ENCODE measurements at regions not wholly inside any gene's neighbourhood (a gene's known extent, or its start where the extent isn't known, plus 50 kb on each side); places are given as distances from the start of the nearest gene placed in this dataset.

- POLR2A ChIA-PET = no interaction called here
- H3K36me3 Mint-ChIP-seq = no peaks in the 10 kb centered on the region
- H3K4me3 ChIP-seq (ENCODE audit: low read length) = no peak overlapping the region
Measured at GRCh38 chr18:51520676-51521180, 323.2 kb upstream of the MEX3C start.

DNA sequence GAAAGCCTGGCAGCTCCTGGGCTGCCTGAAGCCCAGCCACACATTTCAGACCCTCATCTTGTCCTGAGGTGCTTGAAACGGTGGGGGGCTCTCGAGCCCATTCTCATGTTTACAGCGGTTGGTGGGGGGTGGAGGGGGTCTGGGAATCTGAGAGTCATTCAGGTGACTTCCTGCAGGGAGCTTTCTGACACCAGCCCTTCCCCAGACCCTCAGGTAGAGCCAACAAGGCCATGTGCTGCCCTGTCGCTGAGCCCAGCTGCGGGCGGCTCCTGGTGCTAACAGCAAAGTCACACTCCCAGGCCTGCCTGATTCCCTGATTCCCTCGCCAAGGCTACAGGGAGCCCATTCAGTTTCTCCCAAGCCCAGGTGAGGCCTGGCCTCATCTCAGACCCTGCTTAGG lies 324.9 kb upstream of the MEX3C start:
- Histone ChIP-seq H3K27ac (ENCODE audit: low read depth, low read length) (no peak overlapping the region), H3K9me3 (ENCODE audit: control insufficient read depth in 2 of 3, low read length in 3 of 3) (no peaks in the 10 kb centered on the region), H3K4me1 (ENCODE audit: control insufficient read depth in 2 of 2, insufficient read depth in 2 of 2, low read length in 2 of 2) (no peaks in the 10 kb centered on the region), H3K4me3 (ENCODE audit: low read length) (no peak overlapping the region), H3K36me3 (ENCODE audit: control insufficient read depth in 2 of 3, insufficient read depth in 3 of 3, low read length in 3 of 3) (no peaks in the 10 kb centered on the region), H3K27me3 (ENCODE audit: control insufficient read depth in 2 of 2, insufficient read depth in 2 of 2, low read length in 2 of 2) (no peaks in the 10 kb centered on the region)
- CTCF ChIA-PET = no interaction called here
- no peak overlapping the region for H3K27ac Mint-ChIP-seq
- intact Hi-C loops (cut with micrococcal nuclease) = no loop called here
- no peaks in the 10 kb centered on the region for H3K9me3 Mint-ChIP-seq
- no peaks in the 10 kb centered on the region for H3K4me1 Mint-ChIP-seq
- peaks cover 0 to 11% (median 3%) of the 10 kb centered on the region in 5 donors for H3K27me3 Mint-ChIP-seq
- H3K36me3 Mint-ChIP-seq = no peaks in the 10 kb centered on the region
- DNase-seq (no peak), ATAC-seq (no peak)
- POLR2A ChIA-PET = no interaction called here
- no peak overlapping the region for H3K4me3 Mint-ChIP-seq

More at GRCh38 chr18:51520676-51521180, 323.2 kb upstream of the MEX3C start:
- no peaks in the 10 kb centered on the region for H3K9me3 Mint-ChIP-seq
- CTCF ChIA-PET = no interaction called here
- no peaks in the 10 kb centered on the region for H3K4me1 Mint-ChIP-seq
- no peaks in the 10 kb centered on the region for H3K27me3 ChIP-seq (ENCODE audit: control insufficient read depth in 2 of 2, insufficient read depth in 2 of 2, low read length in 2 of 2)
- no peaks in the 10 kb centered on the region for H3K4me1 ChIP-seq (ENCODE audit: control insufficient read depth in 2 of 2, insufficient read depth in 2 of 2, low read length in 2 of 2)
- no peaks in the 10 kb centered on the region for H3K9me3 ChIP-seq (ENCODE audit: control insufficient read depth in 2 of 3, low read length in 3 of 3)
- H3K27ac Mint-ChIP-seq = no peak overlapping the region
- DNase-seq (no peak), ATAC-seq (no peak)
- no peaks in the 10 kb centered on the region for H3K36me3 ChIP-seq (ENCODE audit: control insufficient read depth in 2 of 3, insufficient read depth in 3 of 3, low read length in 3 of 3)
- no peak overlapping the region for H3K27ac ChIP-seq (ENCODE audit: low read depth, low read length)
- intact Hi-C loops (cut with micrococcal nuclease) = no loop called here
- H3K27me3 Mint-ChIP-seq = peaks cover 0 to 8% (median 0%) of the 10 kb centered on the region in 5 donors
- H3K4me3 Mint-ChIP-seq = no peak overlapping the region

DNA sequence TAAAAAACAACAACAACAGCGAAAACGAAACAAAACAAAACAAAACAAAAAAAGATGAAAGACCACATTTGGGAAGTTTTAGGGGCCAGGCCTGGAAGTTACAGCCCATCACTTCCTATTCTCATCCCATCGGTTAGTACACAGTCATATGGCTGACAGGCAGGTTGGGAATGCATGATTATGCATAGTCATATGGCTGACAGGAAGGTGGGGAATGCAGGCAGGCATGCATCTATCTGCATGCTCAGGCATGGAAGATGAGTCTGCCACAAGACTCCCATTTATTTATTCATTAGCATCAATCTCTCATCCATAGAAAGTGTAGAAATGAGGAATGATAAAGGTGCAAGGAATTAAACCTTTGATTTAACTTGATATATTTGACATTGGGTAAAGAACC lies 325.3 kb upstream of the MEX3C start:
- Histone ChIP-seq H3K36me3 (ENCODE audit: control insufficient read depth in 2 of 3, insufficient read depth in 3 of 3, low read length in 3 of 3) (no peaks in the 10 kb centered on the region), H3K27me3 (ENCODE audit: control insufficient read depth in 2 of 2, insufficient read depth in 2 of 2, low read length in 2 of 2) (no peaks in the 10 kb centered on the region), H3K27ac (ENCODE audit: low read depth, low read length) (no peak overlapping the region), H3K4me3 (ENCODE audit: low read length) (no peak overlapping the region), H3K9me3 (ENCODE audit: control insufficient read depth in 2 of 3, low read length in 3 of 3) (no peaks in the 10 kb centered on the region), H3K4me1 (ENCODE audit: control insufficient read depth in 2 of 2, insufficient read depth in 2 of 2, low read length in 2 of 2) (no peaks in the 10 kb centered on the region)
- Mint-ChIP-seq H3K36me3 (no peaks in the 10 kb centered on the region), H3K27me3 (peaks cover 0 to 11% (median 5%) of the 10 kb centered on the region in 5 donors), H3K27ac (no peak overlapping the region), H3K4me1 (no peaks in the 10 kb centered on the region), H3K4me3 (no peak overlapping the region), H3K9me3 (no peaks in the 10 kb centered on the region)
- DNase-seq (no peak), ATAC-seq (no peak)
- ChIA-PET POLR2A (no interaction called here), CTCF (no interaction called here)
- intact Hi-C loops (cut with micrococcal nuclease) = no loop called here

DNA sequence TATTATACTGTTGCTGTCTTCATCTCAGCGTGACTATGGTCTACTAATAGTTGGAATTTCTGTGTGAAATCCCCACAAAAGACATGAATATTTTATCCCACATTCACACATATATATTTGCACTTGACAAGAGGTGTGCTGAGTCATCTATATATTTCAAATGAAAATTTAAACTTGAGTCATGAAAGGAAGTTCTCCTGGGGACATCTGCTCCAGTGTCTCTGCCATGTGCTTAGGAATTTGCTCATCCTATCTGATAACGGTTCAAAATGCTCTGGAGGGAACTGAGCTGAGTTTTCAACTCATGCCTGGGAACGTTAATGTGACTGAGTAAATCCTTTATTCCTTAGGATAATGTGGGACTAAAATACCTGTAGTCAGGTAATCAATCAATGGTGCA lies 326.2 kb upstream of the MEX3C start:
- DNase-seq = no peak
- Histone ChIP-seq H3K9me3 (ENCODE audit: control insufficient read depth in 2 of 3, low read length in 3 of 3) (no peaks in the 10 kb centered on the region), H3K36me3 (ENCODE audit: control insufficient read depth in 2 of 3, insufficient read depth in 3 of 3, low read length in 3 of 3) (no peaks in the 10 kb centered on the region), H3K4me3 (ENCODE audit: low read length) (no peak overlapping the region), H3K27me3 (ENCODE audit: control insufficient read depth in 2 of 2, insufficient read depth in 2 of 2, low read length in 2 of 2) (no peaks in the 10 kb centered on the region), H3K27ac (ENCODE audit: low read depth, low read length) (no peak overlapping the region), H3K4me1 (ENCODE audit: control insufficient read depth in 2 of 2, insufficient read depth in 2 of 2, low read length in 2 of 2) (no peaks in the 10 kb centered on the region)
- intact Hi-C loops (cut with micrococcal nuclease) = no loop called here
- H3K36me3 Mint-ChIP-seq = no peaks in the 10 kb centered on the region
- no peak overlapping the region for H3K27ac Mint-ChIP-seq
- H3K27me3 Mint-ChIP-seq = peaks cover 0 to 7% (median 6%) of the 10 kb centered on the region in 5 donors
- H3K9me3 Mint-ChIP-seq = no peaks in the 10 kb centered on the region
- no peak for ATAC-seq
- no peak overlapping the region for H3K4me3 Mint-ChIP-seq
- H3K4me1 Mint-ChIP-seq = no peaks in the 10 kb centered on the region
- CTCF ChIA-PET = no interaction called here
- POLR2A ChIA-PET = no interaction called here

DNA sequence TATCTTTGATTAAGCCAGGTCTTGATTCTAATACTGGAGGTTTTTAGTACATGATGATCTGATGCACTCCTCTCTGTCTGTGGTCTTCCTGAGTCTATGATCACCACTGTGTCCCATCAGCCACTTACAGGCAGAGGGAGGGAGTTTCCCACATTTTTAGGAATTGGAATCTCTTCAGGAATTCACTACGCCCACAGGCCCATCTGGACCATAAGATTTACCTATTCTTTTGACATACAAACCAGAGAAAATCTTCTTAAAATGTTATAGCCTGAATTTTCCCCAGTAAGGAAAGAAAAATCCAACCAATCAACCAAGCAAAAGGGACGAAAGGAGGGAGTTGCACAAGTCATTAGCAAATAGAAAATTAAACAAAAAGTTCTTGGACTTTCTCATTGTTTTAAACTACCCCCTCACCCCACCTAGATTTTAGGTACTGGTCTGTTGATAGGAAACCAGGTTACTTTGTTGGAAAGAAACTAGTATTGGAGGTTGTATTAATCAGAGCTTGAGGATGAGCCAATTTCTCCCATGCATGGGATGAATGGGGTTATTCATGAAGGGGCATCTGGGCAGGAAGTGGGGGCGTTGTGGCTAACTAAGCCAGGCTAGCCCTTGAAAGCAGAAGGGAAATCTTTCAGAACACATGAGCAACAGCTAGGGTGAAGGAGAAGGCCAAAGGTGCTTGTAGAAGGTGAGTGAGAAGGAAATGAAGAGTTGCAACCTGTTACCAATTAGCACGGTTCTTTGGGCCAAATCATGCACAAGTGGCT lies 328.2 kb upstream of the MEX3C start:
- intact Hi-C loops (cut with micrococcal nuclease) = no loop called here
- ATAC-seq (no peak), DNase-seq (no peak)
- H3K27ac Mint-ChIP-seq = no peak overlapping the region
- Histone ChIP-seq H3K4me3 (ENCODE audit: low read length) (no peak overlapping the region), H3K36me3 (ENCODE audit: control insufficient read depth in 2 of 3, insufficient read depth in 3 of 3, low read length in 3 of 3) (no peaks in the 10 kb centered on the region), H3K4me1 (ENCODE audit: control insufficient read depth in 2 of 2, insufficient read depth in 2 of 2, low read length in 2 of 2) (no peaks in the 10 kb centered on the region), H3K27ac (ENCODE audit: low read depth, low read length) (no peak overlapping the region), H3K27me3 (ENCODE audit: control insufficient read depth in 2 of 2, insufficient read depth in 2 of 2, low read length in 2 of 2) (no peaks in the 10 kb centered on the region), H3K9me3 (ENCODE audit: control insufficient read depth in 2 of 3, low read length in 3 of 3) (no peaks in the 10 kb centered on the region)
- ChIA-PET CTCF (no interaction called here), POLR2A (no interaction called here)
- H3K36me3 Mint-ChIP-seq = no peaks in the 10 kb centered on the region
- H3K27me3 Mint-ChIP-seq = peaks cover 0 to 13% (median 0%) of the 10 kb centered on the region in 5 donors
- H3K4me1 Mint-ChIP-seq = no peaks in the 10 kb centered on the region
- H3K9me3 Mint-ChIP-seq = no peaks in the 10 kb centered on the region
- no peak overlapping the region for H3K4me3 Mint-ChIP-seq

DNA sequence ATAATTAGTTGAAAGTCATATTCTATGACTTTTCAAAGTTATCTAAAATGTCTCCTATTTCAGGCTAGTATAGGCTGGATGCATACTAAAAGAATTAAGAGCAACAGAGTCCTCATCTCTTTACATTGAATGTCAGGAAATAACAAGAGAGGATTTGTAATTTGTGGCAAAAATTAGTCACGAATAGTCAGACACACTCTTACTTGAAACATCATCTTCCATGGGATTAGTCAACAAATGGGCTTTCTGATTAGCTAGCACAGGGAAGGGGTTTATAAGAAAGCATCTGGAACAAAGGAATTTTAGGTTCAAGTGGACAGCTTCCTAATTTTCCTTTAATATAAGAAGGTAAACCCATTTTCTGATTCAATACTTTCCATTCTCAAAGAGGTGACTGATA lies 330.3 kb upstream of the MEX3C start:
- no peak for ATAC-seq

GRCh38 chr18:51531501-51531900 lies 334.0 kb upstream of the MEX3C start:
- ATAC-seq = no peak
- ChIA-PET CTCF (no interaction called here), POLR2A (no interaction called here)
- Mint-ChIP-seq H3K27me3 (peaks cover 0 to 26% (median 4%) of the 10 kb centered on the region in 5 donors), H3K4me3 (no peak overlapping the region), H3K9me3 (peaks cover 0 to 4% (median 0%) of the 10 kb centered on the region in 11 donors), H3K27ac (no peak overlapping the region), H3K36me3 (no peaks in the 10 kb centered on the region), H3K4me1 (no peaks in the 10 kb centered on the region)
- Histone ChIP-seq H3K9me3 (ENCODE audit: control insufficient read depth in 2 of 3, low read length in 3 of 3) (no peaks in the 10 kb centered on the region), H3K36me3 (ENCODE audit: control insufficient read depth in 2 of 3, insufficient read depth in 3 of 3, low read length in 3 of 3) (no peaks in the 10 kb centered on the region), H3K4me1 (ENCODE audit: control insufficient read depth in 2 of 2, insufficient read depth in 2 of 2, low read length in 2 of 2) (no peaks in the 10 kb centered on the region), H3K27me3 (ENCODE audit: control insufficient read depth in 2 of 2, insufficient read depth in 2 of 2, low read length in 2 of 2) (no peaks in the 10 kb centered on the region), H3K4me3 (ENCODE audit: low read length) (no peak overlapping the region), H3K27ac (ENCODE audit: low read depth, low read length) (no peak overlapping the region)
- DNase-seq = no peak
- intact Hi-C loops (cut with micrococcal nuclease) = no loop called here

More for the DNA sequence above, 330.3 kb upstream of the MEX3C start:
- no peaks in the 10 kb centered on the region for H3K4me1 Mint-ChIP-seq
- Histone ChIP-seq H3K4me3 (ENCODE audit: low read length) (no peak overlapping the region), H3K36me3 (ENCODE audit: control insufficient read depth in 2 of 3, insufficient read depth in 3 of 3, low read length in 3 of 3) (no peaks in the 10 kb centered on the region), H3K9me3 (ENCODE audit: control insufficient read depth in 2 of 3, low read length in 3 of 3) (no peaks in the 10 kb centered on the region), H3K27ac (ENCODE audit: low read depth, low read length) (no peak overlapping the region), H3K4me1 (ENCODE audit: control insufficient read depth in 2 of 2, insufficient read depth in 2 of 2, low read length in 2 of 2) (no peaks in the 10 kb centered on the region), H3K27me3 (ENCODE audit: control insufficient read depth in 2 of 2, insufficient read depth in 2 of 2, low read length in 2 of 2) (no peaks in the 10 kb centered on the region)
- H3K27me3 Mint-ChIP-seq = peaks cover 0 to 15% (median 6%) of the 10 kb centered on the region in 5 donors
- DNase-seq = no peak
- peaks cover 0 to 2% (median 0%) of the 10 kb centered on the region in 11 donors for H3K9me3 Mint-ChIP-seq
- H3K27ac Mint-ChIP-seq = no peak overlapping the region
- H3K4me3 Mint-ChIP-seq = no peak overlapping the region
- ChIA-PET POLR2A (no interaction called here), CTCF (no interaction called here)
- H3K36me3 Mint-ChIP-seq = no peaks in the 10 kb centered on the region
- intact Hi-C loops (cut with micrococcal nuclease) = no loop called here
